Colonic mucosa (tissue), 4 donors: ENCODE measurements at regions not wholly inside any gene's neighbourhood (a gene's known extent, or its start where the extent isn't known, plus 50 kb on each side); places are given as distances from the start of the nearest gene placed in this dataset.

ENCODE experiments used
- DNase-seq: peaks from one replicate; pipeline ENCODE4 v3.0.0-alpha.2; 2020
- H3K27ac ChIP-seq: fragments of 200-600 bp; one replicate; pipeline ENCODE4 v1.8.0; 2021
- H3K27me3 ChIP-seq: fragments of 200-600 bp; one replicate; pipeline ENCODE4 v1.8.0; 2021
- H3K36me3 ChIP-seq: fragments of 200-600 bp; one replicate; pipeline ENCODE4 v1.8.0; 2021
- H3K4me1 ChIP-seq: fragments of 200-600 bp; one replicate; pipeline ENCODE4 v1.8.0; 2021; ENCODE audit warnings: mild to moderate bottlenecking
- H3K4me3 ChIP-seq: fragments of 200-600 bp; one replicate; pipeline ENCODE4 v1.8.0; 2021
- H3K9ac ChIP-seq, 2 donors: one replicate each; pipeline ENCODE4 v1.7.0; 2013; ENCODE audit warnings: control low read depth in 2 of 2, low read depth in 2 of 2, low read length in 2 of 2
- H3K9me3 ChIP-seq: fragments of 200-600 bp; one replicate; pipeline ENCODE4 v1.8.0; 2021
- CTCF ChIP-seq: fragments of 200-600 bp; IDR thresholded peaks from one replicate; pipeline ENCODE4 v1.8.0; 2022; ENCODE audit warnings: antibody characterized with exemption, mild to moderate bottlenecking
- intact Hi-C: fragments of 100-400 bp; cut with DNase I; formaldehyde crosslinking; loops from one replicate; pipeline ENCODE4 v1.14.1; 2022
- donor health status: healthy.
- donor health status: DM: no; HTN: no; CAD: no.
- donor health status: DM: no; HTN: no; CAD: no.

DNA sequence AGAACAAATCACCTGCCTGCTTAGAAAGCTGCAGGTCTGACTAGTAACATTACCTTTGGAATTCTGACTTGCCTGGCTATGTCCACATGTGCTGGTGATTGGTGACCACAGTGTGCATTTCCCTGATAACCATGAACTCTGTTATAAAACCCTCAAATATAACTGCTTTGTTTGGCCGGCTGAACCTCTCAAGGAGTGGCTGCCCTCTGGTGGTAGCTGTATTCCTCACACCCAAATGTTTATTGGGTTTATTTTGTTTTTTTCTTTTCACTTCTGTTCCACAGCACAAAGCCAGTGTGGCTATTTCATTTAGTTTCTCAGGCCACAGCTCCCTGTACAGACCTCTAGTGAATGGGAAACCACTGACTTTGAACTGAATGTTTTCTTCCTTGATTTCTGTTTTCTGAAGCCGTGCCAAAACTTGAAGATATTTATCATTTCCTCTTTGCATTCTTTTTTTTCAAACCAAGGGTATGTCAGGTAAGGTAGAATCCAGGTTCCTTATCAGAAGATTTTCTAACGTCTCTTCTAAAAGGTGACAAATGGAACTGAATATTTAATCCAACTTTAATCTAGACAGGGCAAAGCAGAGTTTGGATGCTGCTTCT, 549.0 kb upstream of the VRK2 start:
- no peak overlapping the region for H3K4me3 ChIP-seq
- no peaks in the 10 kb centered on the region for H3K27me3 ChIP-seq
- H3K27ac ChIP-seq: no peak overlapping the region
- peak; percentile 34 for DNase-seq
- intact Hi-C loops: loop anchor here (5.0 kb wide), 1 partner anchor 1315 kb away; the partner anchor contains the start of gene CCDC85A
- H3K9ac ChIP-seq: no peak overlapping the region
- no peaks in the 10 kb centered on the region for H3K9me3 ChIP-seq
- no peaks in the 10 kb centered on the region for H3K4me1 ChIP-seq
- H3K36me3 ChIP-seq: no peaks in the 10 kb centered on the region
- peak; percentile 62 for TF ChIP-seq CTCF

DNA sequence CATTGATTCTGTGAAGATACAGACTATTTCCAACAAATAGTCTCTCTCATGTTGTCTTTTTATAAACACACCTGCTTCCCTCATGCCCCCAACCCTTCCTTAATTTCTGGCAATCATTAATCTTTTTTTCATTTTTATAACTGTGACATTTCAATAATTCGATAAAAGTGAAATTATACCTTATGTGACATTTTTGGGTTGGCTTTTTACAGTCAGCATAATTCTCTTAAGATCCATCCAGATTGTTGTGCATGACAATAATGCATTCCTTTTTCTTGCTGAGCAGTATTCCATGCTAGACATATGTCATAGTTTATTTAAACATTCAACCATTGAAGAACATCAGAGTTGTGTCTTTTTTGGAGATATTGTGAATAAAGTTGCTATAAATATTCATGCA, 541.8 kb upstream of the VRK2 start:
- H3K27me3 ChIP-seq: no peaks in the 10 kb centered on the region
- no peaks in the 10 kb centered on the region for H3K9me3 ChIP-seq
- no peak for DNase-seq
- no peaks in the 10 kb centered on the region for H3K36me3 ChIP-seq
- no peak for TF ChIP-seq CTCF
- no peak overlapping the region for H3K4me3 ChIP-seq
- intact Hi-C loops: no loop called here
- H3K27ac ChIP-seq: no peak overlapping the region
- no peak overlapping the region for H3K9ac ChIP-seq
- no peaks in the 10 kb centered on the region for H3K4me1 ChIP-seq

GRCh38 chr2:57509189-57509588, 537.4 kb upstream of the VRK2 start:
- H3K4me3 ChIP-seq: no peak overlapping the region
- TF ChIP-seq CTCF: no peak
- DNase-seq: no peak
- no peaks in the 10 kb centered on the region for H3K27me3 ChIP-seq
- H3K9ac ChIP-seq: no peak overlapping the region
- H3K27ac ChIP-seq: no peak overlapping the region
- no peaks in the 10 kb centered on the region for H3K9me3 ChIP-seq
- H3K36me3 ChIP-seq: no peaks in the 10 kb centered on the region
- intact Hi-C loops: no loop called here
- H3K4me1 ChIP-seq: no peaks in the 10 kb centered on the region

- Histone ChIP-seq H3K27ac (no peak overlapping the region), H3K9me3 (no peaks in the 10 kb centered on the region), H3K4me1 (no peaks in the 10 kb centered on the region), H3K36me3 (no peaks in the 10 kb centered on the region), H3K27me3 (no peaks in the 10 kb centered on the region), H3K9ac (no peak overlapping the region), H3K4me3 (no peak overlapping the region)
- intact Hi-C loops: no loop called here
- DNase-seq: no peak
- TF ChIP-seq CTCF: no peak
Measured at GRCh38 chr2:57510704-57511103, 535.9 kb upstream of the VRK2 start.

DNA sequence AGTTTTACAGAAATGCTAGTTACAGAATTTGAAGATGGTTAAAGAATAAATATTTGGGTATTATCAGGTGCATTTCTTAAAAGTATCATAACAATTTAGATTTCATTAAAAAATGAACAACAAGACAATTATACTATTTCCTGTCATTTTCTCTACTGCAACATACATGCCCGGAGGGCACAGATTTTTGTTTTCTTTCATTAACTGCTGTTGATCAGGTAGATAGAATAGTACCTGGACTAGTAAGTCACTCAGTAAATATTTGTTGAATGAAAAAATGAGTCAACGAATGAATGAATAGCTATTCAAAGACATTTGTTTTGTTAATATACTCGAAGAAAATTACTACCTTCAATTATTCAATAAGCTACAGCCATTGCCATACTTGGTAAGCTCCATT, 531.2 kb upstream of the VRK2 start:
- Histone ChIP-seq H3K36me3 (no peaks in the 10 kb centered on the region), H3K9ac (no peak overlapping the region), H3K4me3 (no peak overlapping the region), H3K27ac (no peak overlapping the region), H3K9me3 (no peaks in the 10 kb centered on the region), H3K4me1 (no peaks in the 10 kb centered on the region), H3K27me3 (no peaks in the 10 kb centered on the region)
- DNase-seq: no peak
- intact Hi-C loops: loop anchor here (5.0 kb wide), 1 partner anchor 1323 kb away; no protein-coding TSS in a partner anchor
- no peak for TF ChIP-seq CTCF
